ENCODE measurements at regions not wholly inside any gene's neighbourhood (a gene's known extent, or its start where the extent isn't known, plus 50 kb on each side); places are given as distances from the start of the nearest gene placed in this dataset.

DNA sequence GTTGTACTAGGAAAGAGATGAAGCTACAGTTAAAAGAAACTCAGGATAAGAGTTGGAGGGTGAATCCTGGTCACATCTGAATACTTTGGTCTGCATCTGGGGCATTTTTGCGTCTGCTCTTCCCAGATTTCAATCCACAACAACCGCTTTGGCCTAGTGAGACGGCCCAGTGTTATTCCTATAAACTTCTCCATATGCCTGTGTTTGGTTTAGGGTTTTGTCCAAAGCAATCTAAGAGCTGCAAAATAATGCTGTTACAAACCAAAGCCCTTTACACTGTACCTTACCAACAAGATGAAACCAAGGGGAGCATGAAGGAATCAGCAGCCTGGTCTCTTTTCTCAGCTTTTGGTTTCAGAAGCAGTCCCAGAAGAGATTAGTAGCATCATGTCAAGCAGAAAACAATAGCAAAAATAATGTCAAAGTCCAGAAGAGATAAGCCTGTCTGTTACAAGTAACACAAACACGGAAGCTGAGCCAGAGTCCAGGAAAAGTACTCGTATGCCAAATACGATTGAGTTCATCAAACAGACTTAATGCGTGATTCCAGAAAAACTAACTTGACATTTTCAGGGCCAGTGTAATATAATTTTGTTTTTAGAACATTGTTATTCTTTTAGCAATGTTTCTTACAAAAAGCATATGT, 379.9 kb upstream of the ACO1 start:
- Histone ChIP-seq H3K27me3 (ENCODE audit: insufficient read depth, insufficient read length) (no peaks in the 10 kb centered on the region), H3K4me3 (ENCODE audit: insufficient read length, low read depth) (no peak overlapping the region), H3K9ac (ENCODE audit: insufficient read length, low read depth) (no peak overlapping the region), H3K4me1 (ENCODE audit: insufficient read depth, insufficient read length) (no peaks in the 10 kb centered on the region), H3K9me3 (ENCODE audit: insufficient read depth, low read length) (no peaks in the 10 kb centered on the region), H3K36me3 (ENCODE audit: insufficient read depth, insufficient read length, low read length) (no peaks in the 10 kb centered on the region)
- DNase-seq (ENCODE audit: low read depth, low spot score) = no peak
- TF ChIP-seq SUZ12 (IDR thresholded peaks at IDR 0.05; ENCODE audit: extremely low read depth, insufficient read depth, insufficient read length) (no peak), YY1 (IDR thresholded peaks at IDR 0.05; ENCODE audit: insufficient read depth, insufficient read length) (no peak), ZNF274 (IDR thresholded peaks at IDR 0.05; ENCODE audit: low read depth, low read length) (no peak)

DNA sequence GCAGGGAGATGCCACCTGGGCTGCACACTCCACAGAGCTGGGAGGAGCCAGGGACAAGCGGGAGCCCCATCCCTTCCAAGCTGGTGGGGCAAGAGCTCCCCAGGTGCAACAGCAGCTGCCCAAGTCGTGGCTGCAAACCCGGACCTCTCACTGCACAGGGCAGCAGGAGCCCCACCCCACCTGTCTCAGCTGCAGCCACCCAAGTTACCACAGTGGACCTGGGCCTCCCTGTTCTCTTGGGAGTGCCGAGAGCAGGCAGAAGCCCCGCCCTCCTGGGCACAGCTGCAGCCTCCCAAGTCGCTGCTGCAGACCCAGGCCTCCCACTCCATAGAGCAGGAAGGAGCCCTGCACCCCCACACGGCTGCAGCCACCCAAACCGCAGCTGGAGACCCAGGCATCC, 374.1 kb upstream of the ACO1 start:
- DNase-seq (ENCODE audit: low read depth, low spot score) = no peak
- no peaks in the 10 kb centered on the region for H3K4me1 ChIP-seq (ENCODE audit: insufficient read depth, insufficient read length)
- peaks cover 8% of the 10 kb centered on the region for H3K36me3 ChIP-seq (ENCODE audit: insufficient read depth, insufficient read length, low read length)
- H3K9me3 ChIP-seq (ENCODE audit: insufficient read depth, low read length) = peaks cover 4% of the 10 kb centered on the region
- H3K4me3 ChIP-seq (ENCODE audit: insufficient read length, low read depth) = no peak overlapping the region
- H3K9ac ChIP-seq (ENCODE audit: insufficient read length, low read depth) = no peak overlapping the region
- no peaks in the 10 kb centered on the region for H3K27me3 ChIP-seq (ENCODE audit: insufficient read depth, insufficient read length)
- TF ChIP-seq ZNF274 (IDR thresholded peaks at IDR 0.05; ENCODE audit: low read depth, low read length) (no peak), SUZ12 (IDR thresholded peaks at IDR 0.05; ENCODE audit: extremely low read depth, insufficient read depth, insufficient read length) (no peak), YY1 (IDR thresholded peaks at IDR 0.05; ENCODE audit: insufficient read depth, insufficient read length) (no peak)

DNA sequence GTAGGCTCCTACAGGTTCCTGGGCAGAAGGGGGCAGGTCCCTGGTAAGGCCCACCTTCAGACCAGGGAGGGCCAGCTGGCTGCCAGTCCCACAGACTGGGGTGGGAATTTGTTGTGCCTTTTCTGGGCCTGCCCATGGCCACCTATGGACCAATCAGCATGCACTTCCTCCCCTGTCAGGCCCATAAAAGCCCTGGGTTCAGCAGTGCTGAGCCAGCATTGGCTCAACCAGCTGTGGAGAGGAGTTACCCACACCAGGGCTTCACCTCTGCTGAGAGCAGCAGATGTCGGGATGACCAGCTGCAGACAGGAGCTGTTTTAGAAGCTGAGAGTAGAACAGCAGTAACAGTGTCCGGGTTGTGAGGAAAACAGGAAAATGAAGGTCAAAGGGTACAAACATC, 373.4 kb upstream of the ACO1 start:
- Histone ChIP-seq H3K4me1 (ENCODE audit: insufficient read depth, insufficient read length) (no peaks in the 10 kb centered on the region), H3K27me3 (ENCODE audit: insufficient read depth, insufficient read length) (no peaks in the 10 kb centered on the region), H3K4me3 (ENCODE audit: insufficient read length, low read depth) (no peak overlapping the region), H3K9ac (ENCODE audit: insufficient read length, low read depth) (no peak overlapping the region), H3K9me3 (ENCODE audit: insufficient read depth, low read length) (peaks cover 11% of the 10 kb centered on the region), H3K36me3 (ENCODE audit: insufficient read depth, insufficient read length, low read length) (peaks cover 8% of the 10 kb centered on the region)
- TF ChIP-seq ZNF274 (IDR thresholded peaks at IDR 0.05; ENCODE audit: low read depth, low read length) = no peak
- no peak for TF ChIP-seq SUZ12 (IDR thresholded peaks at IDR 0.05; ENCODE audit: extremely low read depth, insufficient read depth, insufficient read length)
- no peak for TF ChIP-seq YY1 (IDR thresholded peaks at IDR 0.05; ENCODE audit: insufficient read depth, insufficient read length)
- DNase-seq (ENCODE audit: low read depth, low spot score) = no peak

DNA sequence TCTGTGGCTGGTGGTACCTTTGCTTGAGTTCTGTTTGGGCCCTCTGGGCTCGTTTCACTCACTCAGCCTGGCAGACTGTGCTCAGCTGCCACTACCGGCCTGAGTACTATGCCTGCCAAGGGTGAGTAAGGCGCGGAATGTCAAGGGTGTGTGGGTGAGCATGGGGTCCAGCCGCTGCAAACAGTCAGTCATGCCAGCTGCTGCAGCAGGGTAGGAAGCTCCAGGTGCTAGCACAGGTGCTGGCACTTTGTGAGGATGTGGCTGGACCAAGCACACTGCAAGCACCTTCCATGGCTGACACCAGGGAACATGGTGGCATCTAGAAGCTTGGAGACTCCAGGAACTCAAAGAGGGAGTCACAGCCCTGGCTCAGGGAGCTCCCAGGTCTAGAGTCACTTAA, 368.6 kb upstream of the ACO1 start:
- TF ChIP-seq YY1 (IDR thresholded peaks at IDR 0.05; ENCODE audit: insufficient read depth, insufficient read length) = no peak
- DNase-seq (ENCODE audit: low read depth, low spot score) = no peak
- Histone ChIP-seq H3K36me3 (ENCODE audit: insufficient read depth, insufficient read length, low read length) (peaks cover 4% of the 10 kb centered on the region), H3K4me3 (ENCODE audit: insufficient read length, low read depth) (no peak overlapping the region), H3K4me1 (ENCODE audit: insufficient read depth, insufficient read length) (no peaks in the 10 kb centered on the region), H3K27me3 (ENCODE audit: insufficient read depth, insufficient read length) (no peaks in the 10 kb centered on the region), H3K9ac (ENCODE audit: insufficient read length, low read depth) (no peak overlapping the region), H3K9me3 (ENCODE audit: insufficient read depth, low read length) (peaks cover 15% of the 10 kb centered on the region)

- TF ChIP-seq SUZ12 (IDR thresholded peaks at IDR 0.05; ENCODE audit: extremely low read depth, insufficient read depth, insufficient read length) (no peak), ZNF274 (IDR thresholded peaks at IDR 0.05; ENCODE audit: low read depth, low read length) (no peak), YY1 (IDR thresholded peaks at IDR 0.05; ENCODE audit: insufficient read depth, insufficient read length) (no peak)
- no peak for DNase-seq (ENCODE audit: low read depth, low spot score)
- no peaks in the 10 kb centered on the region for H3K9me3 ChIP-seq (ENCODE audit: insufficient read depth, low read length)
These were observed 338.9 kb upstream of the ACO1 start for GRCh38 chr9:32045513-32045912.

GRCh38 chr9:32067261-32067660, 317.2 kb upstream of the ACO1 start:
- H3K27me3 ChIP-seq (ENCODE audit: insufficient read depth, insufficient read length) = no peaks in the 10 kb centered on the region
- no peaks in the 10 kb centered on the region for H3K4me1 ChIP-seq (ENCODE audit: insufficient read depth, insufficient read length)
- TF ChIP-seq ZNF274 (IDR thresholded peaks at IDR 0.05; ENCODE audit: low read depth, low read length) (no peak), YY1 (IDR thresholded peaks at IDR 0.05; ENCODE audit: insufficient read depth, insufficient read length) (no peak), SUZ12 (IDR thresholded peaks at IDR 0.05; ENCODE audit: extremely low read depth, insufficient read depth, insufficient read length) (no peak)
- no peaks in the 10 kb centered on the region for H3K36me3 ChIP-seq (ENCODE audit: insufficient read depth, insufficient read length, low read length)
- no peak for DNase-seq (ENCODE audit: low read depth, low spot score)
- H3K9ac ChIP-seq (ENCODE audit: insufficient read length, low read depth) = no peak overlapping the region
- no peak overlapping the region for H3K4me3 ChIP-seq (ENCODE audit: insufficient read length, low read depth)
- H3K9me3 ChIP-seq (ENCODE audit: insufficient read depth, low read length) = no peaks in the 10 kb centered on the region

More at GRCh38 chr9:32045513-32045912, 338.9 kb upstream of the ACO1 start:
- no peaks in the 10 kb centered on the region for H3K27me3 ChIP-seq (ENCODE audit: insufficient read depth, insufficient read length)
- H3K36me3 ChIP-seq (ENCODE audit: insufficient read depth, insufficient read length, low read length) = no peaks in the 10 kb centered on the region
- H3K4me3 ChIP-seq (ENCODE audit: insufficient read length, low read depth) = no peak overlapping the region
- no peaks in the 10 kb centered on the region for H3K4me1 ChIP-seq (ENCODE audit: insufficient read depth, insufficient read length)
- no peak overlapping the region for H3K9ac ChIP-seq (ENCODE audit: insufficient read length, low read depth)

- H3K27me3 ChIP-seq (ENCODE audit: insufficient read depth, insufficient read length) = no peaks in the 10 kb centered on the region
- H3K9me3 ChIP-seq (ENCODE audit: insufficient read depth, low read length) = no peaks in the 10 kb centered on the region
- H3K9ac ChIP-seq (ENCODE audit: insufficient read length, low read depth) = no peak overlapping the region
- DNase-seq (ENCODE audit: low read depth, low spot score) = no peak
- TF ChIP-seq ZNF274 (IDR thresholded peaks at IDR 0.05; ENCODE audit: low read depth, low read length) (no peak), YY1 (IDR thresholded peaks at IDR 0.05; ENCODE audit: insufficient read depth, insufficient read length) (no peak), SUZ12 (IDR thresholded peaks at IDR 0.05; ENCODE audit: extremely low read depth, insufficient read depth, insufficient read length) (no peak)
- no peak overlapping the region for H3K4me3 ChIP-seq (ENCODE audit: insufficient read length, low read depth)
- no peaks in the 10 kb centered on the region for H3K4me1 ChIP-seq (ENCODE audit: insufficient read depth, insufficient read length)
- no peaks in the 10 kb centered on the region for H3K36me3 ChIP-seq (ENCODE audit: insufficient read depth, insufficient read length, low read length)
These were observed 315.2 kb upstream of the ACO1 start for GRCh38 chr9:32069169-32069813.

All from NT2/D1 (cell line).